M059J (cell line): ENCODE measurements at regions not wholly inside any gene's neighbourhood (a gene's known extent, or its start where the extent isn't known, plus 50 kb on each side); places are given as distances from the start of the nearest gene placed in this dataset.
A peak's percentile ranks its signal among the peaks of the same experiment; 100 is the strongest.

Experiments
- DNase-seq: peaks from one replicate; pipeline ENCODE4 v3.0.0-alpha.2; 2012; ENCODE audit warnings: low read depth

GRCh38 chr2:38171208-38171855, 95.4 kb upstream of the CYP1B1 start:
- DNase-seq = no peak

DNA sequence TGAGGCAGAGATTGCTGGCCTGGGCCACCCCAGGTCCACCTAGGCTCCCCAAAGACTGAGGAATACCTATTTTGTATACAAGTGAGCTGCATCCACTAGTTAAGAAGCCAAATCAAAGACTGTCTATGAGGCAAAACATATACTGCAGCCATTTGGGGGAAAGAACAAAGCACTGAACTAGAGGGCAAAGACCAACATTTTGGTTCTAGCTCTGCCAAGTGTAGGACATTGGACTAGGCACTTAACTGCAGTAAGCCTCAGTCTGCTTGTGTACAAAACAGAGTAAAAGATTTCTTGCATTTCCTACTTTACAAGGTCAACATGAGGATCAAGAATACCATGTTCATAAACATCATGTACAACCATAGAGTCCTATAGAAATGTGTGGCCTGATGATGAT, 94.8 kb upstream of the CYP1B1 start:
- DNase-seq = no peak

- peak; percentile 82 for DNase-seq
Measured at GRCh38 chr2:38170067-38170466, 94.1 kb upstream of the CYP1B1 start.

GRCh38 chr2:38168710-38169480, 92.9 kb upstream of the CYP1B1 start:
- DNase-seq = peak; percentile 84

DNA sequence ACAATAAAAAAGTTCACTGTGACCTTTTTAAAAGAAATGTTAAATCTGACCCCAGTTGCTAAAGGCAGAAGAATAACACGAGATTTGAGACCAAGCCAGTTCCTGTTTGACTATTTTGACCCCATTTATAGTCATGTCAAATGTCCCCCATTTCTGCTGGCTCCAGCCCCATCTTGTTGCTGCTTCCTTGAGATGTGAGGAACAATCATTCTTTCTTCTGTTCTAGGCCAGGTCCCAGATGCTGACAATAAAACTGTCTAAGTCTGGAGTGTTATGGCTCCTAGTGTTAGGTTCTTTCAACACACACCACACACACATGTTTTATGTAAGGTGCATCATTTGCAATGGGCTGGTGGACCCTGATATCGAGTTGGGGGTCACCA, 92.0 kb upstream of the CYP1B1 start:
- no peak for DNase-seq

DNA sequence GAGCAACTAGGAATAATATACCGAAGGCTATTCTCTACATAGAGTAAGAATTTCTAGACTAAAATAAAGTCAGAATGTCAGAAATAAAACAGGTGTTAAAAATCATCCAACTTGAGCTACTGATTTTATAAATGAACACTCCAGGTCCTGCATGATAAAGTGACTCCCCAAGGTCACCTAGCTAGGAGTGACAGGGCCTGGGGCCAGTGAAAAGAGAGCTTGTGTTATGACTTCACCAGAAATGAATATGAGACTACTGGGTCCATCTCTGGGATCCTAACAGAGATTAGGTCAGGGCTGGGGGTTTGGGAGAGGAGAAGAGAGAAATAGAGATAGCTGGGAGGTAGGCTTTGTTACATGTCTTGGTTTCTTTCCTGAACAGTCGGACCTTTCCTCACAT, 89.7 kb upstream of the CYP1B1 start:
- no peak for DNase-seq

GRCh38 chr2:38164881-38165280, 88.9 kb upstream of the CYP1B1 start:
- DNase-seq = peak; percentile 70

- DNase-seq = no peak
Measured at GRCh38 chr2:38163579-38163978, 87.6 kb upstream of the CYP1B1 start.

- DNase-seq = peak; percentile 18
Measured at GRCh38 chr2:38163006-38163405, 87.1 kb upstream of the CYP1B1 start.

DNA sequence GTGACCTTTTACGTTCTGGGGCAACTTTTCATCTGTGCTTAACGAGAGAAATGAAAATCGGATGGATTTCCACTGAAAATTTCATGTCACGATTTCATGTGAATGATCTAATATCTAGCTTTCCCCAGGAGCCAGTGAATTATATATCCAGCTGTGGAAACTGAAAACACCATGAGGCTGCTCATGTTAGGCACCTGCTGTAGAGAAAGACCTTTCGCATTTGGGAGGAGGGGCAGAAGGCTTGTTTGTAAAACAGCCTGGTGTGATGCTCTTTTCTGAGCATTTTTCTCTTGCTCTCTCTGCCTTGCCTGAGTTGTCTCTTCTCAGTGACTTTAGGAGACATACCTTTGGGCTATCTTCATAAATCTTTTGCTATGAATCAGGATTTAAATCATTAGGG, 84.6 kb upstream of the CYP1B1 start:
- no peak for DNase-seq

DNA sequence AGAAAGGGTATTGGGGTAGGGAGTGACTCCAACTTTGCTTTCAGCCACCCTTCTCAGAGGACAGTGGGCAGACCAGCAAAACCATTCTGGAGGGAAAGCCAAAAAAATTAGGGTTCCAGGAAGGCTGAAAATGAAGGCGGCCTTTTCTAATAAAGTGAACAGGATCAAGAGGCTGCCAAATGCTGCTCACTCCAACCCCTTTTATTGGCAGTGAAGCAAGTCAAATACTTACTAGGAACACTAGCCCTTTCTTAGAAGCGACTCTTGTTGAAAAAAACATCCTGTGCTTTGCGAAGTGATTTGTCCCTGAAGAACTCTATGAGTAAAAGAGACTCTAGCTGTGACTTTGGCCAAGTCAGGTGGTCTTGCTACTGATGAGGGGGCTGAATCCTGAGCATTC, 83.6 kb upstream of the CYP1B1 start:
- DNase-seq = no peak

DNA sequence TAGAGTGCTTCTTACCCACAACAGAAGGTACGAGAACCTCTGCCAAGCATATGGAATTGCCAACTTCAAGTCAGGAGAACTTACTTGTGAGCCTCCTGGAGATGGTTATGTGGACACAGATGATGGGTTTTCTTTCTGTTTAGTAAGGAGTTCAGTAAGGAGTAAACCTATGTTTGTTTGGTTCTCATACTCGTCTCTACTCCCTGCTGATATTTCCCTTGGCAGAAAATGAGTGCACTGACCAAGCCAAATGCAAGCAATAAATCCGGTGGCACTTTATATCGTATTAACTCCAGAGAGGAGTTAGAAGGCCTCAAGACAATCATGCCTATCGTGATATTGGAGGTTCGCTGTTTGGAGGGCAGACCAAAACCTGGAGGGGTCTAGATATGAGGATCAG, 83.2 kb upstream of the CYP1B1 start:
- DNase-seq = no peak

- no peak for DNase-seq
Measured at GRCh38 chr2:38158378-38159118, 82.6 kb upstream of the CYP1B1 start.

- DNase-seq = no peak
Measured at GRCh38 chr2:38156436-38156835, 80.5 kb upstream of the CYP1B1 start.

- DNase-seq = no peak
Measured at GRCh38 chr2:38155015-38155414, 79.1 kb upstream of the CYP1B1 start.

DNA sequence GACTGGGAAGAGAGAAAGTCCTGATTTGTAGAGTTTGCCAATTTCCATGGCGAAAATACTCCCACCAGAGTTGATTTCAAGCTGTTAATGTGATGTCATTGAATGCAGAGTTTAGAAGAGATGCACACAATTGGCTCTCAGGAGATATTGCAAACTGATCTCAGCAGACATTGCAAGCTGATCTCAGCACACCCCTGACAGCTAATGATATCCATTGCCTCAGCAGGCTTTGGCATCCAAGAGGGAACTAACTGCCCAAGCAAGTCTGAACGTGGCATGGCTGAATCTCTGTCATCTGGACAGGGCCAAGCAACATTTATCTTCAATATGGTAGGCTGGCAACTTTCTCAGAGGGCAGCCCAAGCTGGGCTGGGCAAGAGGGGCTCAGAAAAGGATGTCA, 78.4 kb upstream of the CYP1B1 start:
- no peak for DNase-seq

DNA sequence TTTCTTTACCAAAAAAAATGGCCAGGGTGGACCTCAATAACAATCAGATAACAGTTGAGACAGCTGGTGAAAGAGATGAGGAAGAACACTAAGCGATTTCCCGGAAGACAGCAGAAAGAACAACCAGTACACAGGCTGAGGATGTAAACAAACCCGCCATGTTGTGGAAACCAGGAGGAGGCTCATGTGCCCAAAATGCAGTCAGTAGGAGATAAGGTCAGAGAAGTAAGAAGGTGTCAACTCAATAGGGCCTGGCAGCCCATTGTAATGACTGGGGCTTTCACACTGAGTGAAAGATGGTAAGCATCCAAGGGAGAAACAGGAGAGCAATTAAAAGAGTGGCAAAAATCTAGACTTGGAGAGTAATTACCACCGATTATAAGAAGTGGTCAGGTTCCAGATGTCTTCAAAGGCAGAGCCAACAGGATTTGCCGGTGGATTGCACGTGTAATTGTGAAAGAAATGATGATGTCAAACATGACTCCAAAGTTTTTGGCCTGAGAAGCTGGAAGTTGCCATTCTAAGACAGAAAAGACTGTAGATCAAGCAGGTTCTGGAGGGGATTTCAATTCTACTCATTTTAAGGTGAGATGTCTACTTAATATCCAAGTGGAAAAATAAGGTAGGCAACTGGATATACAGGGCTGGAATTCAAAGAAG, 77.7 kb upstream of the CYP1B1 start:
- no peak for DNase-seq

GRCh38 chr2:38152913-38153312, 77.0 kb upstream of the CYP1B1 start:
- no peak for DNase-seq

- DNase-seq = no peak
Measured at GRCh38 chr2:38152035-38152434, 76.1 kb upstream of the CYP1B1 start.

GRCh38 chr2:38149531-38149930, 73.6 kb upstream of the CYP1B1 start:
- DNase-seq = no peak

DNA sequence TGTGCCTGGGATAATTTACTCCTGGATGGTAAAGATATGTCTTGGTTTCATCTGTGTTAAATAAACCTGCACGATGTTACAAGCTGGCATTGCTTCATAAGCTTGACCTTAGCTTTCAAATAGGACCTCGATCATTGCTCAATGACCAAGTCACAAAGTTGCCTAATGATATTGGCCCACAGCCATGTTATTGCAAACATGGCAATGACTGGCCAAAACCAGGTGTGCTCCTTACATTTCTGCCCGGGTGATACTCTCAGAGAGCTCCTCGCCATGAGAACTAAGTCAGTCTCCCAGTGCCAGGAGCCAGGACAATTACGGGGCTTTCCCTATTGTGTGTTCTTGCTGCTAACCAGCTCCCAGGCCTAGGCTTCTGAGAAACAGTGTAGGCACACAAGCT, 72.5 kb upstream of the CYP1B1 start:
- DNase-seq = peak; percentile 85

- DNase-seq = peak; percentile 78
Measured at GRCh38 chr2:38147333-38148121, 71.6 kb upstream of the CYP1B1 start.
